GM12878 (cell line): ENCODE measurements at regions not wholly inside any gene's neighbourhood (a gene's known extent, or its start where the extent isn't known, plus 50 kb on each side); places are given as distances from the start of the nearest gene placed in this dataset.

Experiments used
- BHLHE40 ChIP-seq, 2 experiments: fragments of 450-650 bp in 1 of 2; IDR thresholded peaks; 2 replicates each; pipeline ENCODE4 v1.6.1; 2011 to 2017; ENCODE audit warnings: low read depth in 2 of 2, borderline replicate concordance in 1 of 2, improper control_type of control experiment in 1 of 2, low read length in 1 of 2, mild to moderate bottlenecking in 1 of 2
- CBFB ChIP-seq: IDR thresholded peaks from 2 replicates; pipeline ENCODE4 v1.6.1; 2016; ENCODE audit warnings: antibody characterized with exemption, low read depth
- CUX1 ChIP-seq: IDR thresholded peaks from 2 replicates; pipeline ENCODE4 v1.6.1; 2012; ENCODE audit warnings: improper control_type of control experiment, low read depth, low read length; ENCODE audit not compliant: insufficient replicate concordance
- ETV6 ChIP-seq, 2 experiments: fragments of 450-650 bp in 1 of 2; IDR thresholded peaks in 1 of 2; conservative IDR thresholded peaks in 1 of 2; 2 replicates each; pipeline ENCODE4 v1.6.1; 2014; ENCODE audit warnings: antibody characterized with exemption in 1 of 2, borderline replicate concordance in 1 of 2, low read depth in 1 of 2, mild to moderate bottlenecking in 1 of 2, moderate library complexity in 1 of 2
- FOXK2 ChIP-seq: fragments of 450-650 bp; IDR thresholded peaks from 2 replicates; pipeline ENCODE4 v1.6.1; 2017; ENCODE audit warnings: mild to moderate bottlenecking, moderate library complexity
- IRF4 ChIP-seq: IDR thresholded peaks from 2 replicates; pipeline ENCODE4 v1.6.1; 2011; ENCODE audit warnings: low read depth, low read length
- NR2C2 ChIP-seq: IDR thresholded peaks from 2 replicates; pipeline ENCODE4 v1.6.1; 2011; ENCODE audit warnings: borderline replicate concordance, low read depth; ENCODE audit not compliant: control insufficient read depth, insufficient read length
- POLR2AphosphoS2 ChIP-seq: IDR thresholded peaks from 2 replicates; pipeline ENCODE4 v1.6.1; 2011; ENCODE audit warnings: low read depth, mild to moderate bottlenecking, low read length, improper control_type of control experiment, moderate library complexity
- SIX5 ChIP-seq: IDR thresholded peaks from 2 replicates; pipeline ENCODE4 v1.6.1; 2011; ENCODE audit warnings: mild to moderate bottlenecking, low read depth, low read length, moderate library complexity; ENCODE audit not compliant: severe bottlenecking
- SMARCA5 ChIP-seq: fragments of 450-650 bp; IDR thresholded peaks from 2 replicates; pipeline ENCODE4 v1.6.1; 2017; ENCODE audit warnings: mild to moderate bottlenecking
- SP1 ChIP-seq: IDR thresholded peaks from one replicate; pipeline ENCODE4 v1.6.1; 2011; ENCODE audit warnings: low read depth, low read length
- STAT3 ChIP-seq: IDR thresholded peaks from 2 replicates; pipeline ENCODE4 v1.6.1; 2011; ENCODE audit warnings: low read depth, low read length, improper control_type of control experiment
- TAF1 ChIP-seq: IDR thresholded peaks from 2 replicates; pipeline ENCODE4 v1.6.1; 2011; ENCODE audit warnings: mild to moderate bottlenecking, low read depth, low read length, borderline replicate concordance
- ZBTB11 ChIP-seq: fragments of 450-650 bp; formaldehyde crosslinking; IDR thresholded peaks from 2 replicates; pipeline ENCODE4 v1.5.0; 2022; ENCODE audit warnings: mild to moderate bottlenecking, missing genetic modification characterization
- TF ChIP-seq, protein P1 (sequence below): IDR thresholded peaks from 2 replicates; pipeline ENCODE4 v1.6.1; 2011; ENCODE audit warnings: mild to moderate bottlenecking, low read depth, low read length, moderate library complexity; ENCODE audit not compliant: insufficient replicate concordance
- TF ChIP-seq, protein P2 (sequence below): IDR thresholded peaks from 2 replicates; pipeline ENCODE4 v1.6.1; 2011; ENCODE audit warnings: borderline replicate concordance, low read depth, mild to moderate bottlenecking, moderate library complexity, low read length; ENCODE audit not compliant: insufficient read depth, poor library complexity, severe bottlenecking

DNA sequence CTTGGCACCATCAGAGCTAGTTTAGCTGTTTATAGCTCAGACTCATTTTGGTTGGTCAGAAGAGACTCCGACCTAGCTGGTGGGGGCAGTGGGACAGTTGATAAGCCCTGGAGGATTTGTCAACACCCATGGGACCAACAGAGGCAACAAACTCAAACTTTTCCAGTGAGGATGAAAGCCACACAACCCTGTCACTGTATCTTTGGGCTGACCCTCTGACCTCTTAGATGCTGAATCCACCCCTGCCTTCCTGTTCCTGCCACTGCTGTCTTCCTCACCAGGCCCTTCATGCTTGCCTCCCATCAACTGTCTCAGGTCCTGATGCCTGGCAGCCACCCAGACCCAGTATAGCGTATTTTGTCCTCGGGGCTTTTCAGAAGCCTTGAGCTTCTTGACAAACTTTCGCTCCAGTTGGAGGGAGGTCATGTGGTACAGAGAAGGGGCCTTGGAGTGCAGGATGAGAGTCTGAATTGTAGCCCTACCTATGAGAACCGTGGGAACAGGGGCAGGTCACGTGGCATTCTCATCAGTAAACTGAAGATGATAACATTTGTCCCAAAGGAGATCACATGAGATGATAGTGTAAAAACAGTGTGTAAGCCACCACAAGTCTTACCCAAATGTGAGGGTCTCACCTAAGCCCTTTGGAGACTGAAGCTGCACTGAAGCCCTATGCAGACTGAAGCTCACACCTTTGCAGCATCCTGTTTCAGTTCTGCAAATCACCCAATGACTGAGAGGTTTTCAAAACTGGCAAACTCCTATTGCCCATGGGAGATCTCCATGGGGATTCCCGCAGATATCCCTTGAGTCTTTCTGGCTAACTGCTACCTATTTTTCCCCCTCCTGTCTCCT, 72.0 kb upstream of the F13A1 start (continued):
- TF ChIP-seq, protein P1, sequence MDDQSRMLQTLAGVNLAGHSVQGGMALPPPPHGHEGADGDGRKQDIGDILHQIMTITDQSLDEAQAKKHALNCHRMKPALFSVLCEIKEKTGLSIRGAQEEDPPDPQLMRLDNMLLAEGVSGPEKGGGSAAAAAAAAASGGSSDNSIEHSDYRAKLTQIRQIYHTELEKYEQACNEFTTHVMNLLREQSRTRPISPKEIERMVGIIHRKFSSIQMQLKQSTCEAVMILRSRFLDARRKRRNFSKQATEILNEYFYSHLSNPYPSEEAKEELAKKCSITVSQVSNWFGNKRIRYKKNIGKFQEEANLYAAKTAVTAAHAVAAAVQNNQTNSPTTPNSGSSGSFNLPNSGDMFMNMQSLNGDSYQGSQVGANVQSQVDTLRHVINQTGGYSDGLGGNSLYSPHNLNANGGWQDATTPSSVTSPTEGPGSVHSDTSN: no peak
- no peak for TF ChIP-seq FOXK2
- TF ChIP-seq STAT3: 0 out of 2 replicates have a peak, but pooled peaks have one; percentile 55
- peak; percentile 94 for TF ChIP-seq IRF4
- no peak for TF ChIP-seq POLR2AphosphoS2
- no peak for TF ChIP-seq ZBTB11 (CRISPR knock-in tag)
- peak; percentile 85 to 89 for TF ChIP-seq BHLHE40 (IDR thresholded peaks at IDR 0.05; ENCODE audit: borderline replicate concordance in 1 of 2, low read depth in 2 of 2, low read length in 1 of 2)
- TF ChIP-seq CBFB: 0 out of 2 replicates have a peak, but pooled peaks have one; percentile 32
- TF ChIP-seq, protein P2, sequence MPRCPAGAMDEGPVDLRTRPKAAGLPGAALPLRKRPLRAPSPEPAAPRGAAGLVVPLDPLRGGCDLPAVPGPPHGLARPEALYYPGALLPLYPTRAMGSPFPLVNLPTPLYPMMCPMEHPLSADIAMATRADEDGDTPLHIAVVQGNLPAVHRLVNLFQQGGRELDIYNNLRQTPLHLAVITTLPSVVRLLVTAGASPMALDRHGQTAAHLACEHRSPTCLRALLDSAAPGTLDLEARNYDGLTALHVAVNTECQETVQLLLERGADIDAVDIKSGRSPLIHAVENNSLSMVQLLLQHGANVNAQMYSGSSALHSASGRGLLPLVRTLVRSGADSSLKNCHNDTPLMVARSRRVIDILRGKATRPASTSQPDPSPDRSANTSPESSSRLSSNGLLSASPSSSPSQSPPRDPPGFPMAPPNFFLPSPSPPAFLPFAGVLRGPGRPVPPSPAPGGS: peak; percentile 85
- TF ChIP-seq CUX1: peak; percentile 90
- no peak for TF ChIP-seq SIX5
- TF ChIP-seq SMARCA5: 0 out of 2 replicates have a peak, but pooled peaks have one; percentile 39
- TF ChIP-seq NR2C2: no peak
- 0 out of 4 replicates have a peak, but pooled peaks of 1 of the 2 experiments have one; percentile 32 for TF ChIP-seq ETV6 (conservative IDR thresholded peaks at IDR 0.05 in 1 of 2, IDR thresholded peaks at IDR 0.05 in 1 of 2; ENCODE audit: borderline replicate concordance in 1 of 2, low read depth in 1 of 2)
- peak; percentile 28; the same call in 1 of the 2 replicates for TF ChIP-seq TAF1
- peak; percentile 66 for TF ChIP-seq SP1
